H9 (cell line): ENCODE measurements at regions not wholly inside any gene's neighbourhood (a gene's known extent, or its start where the extent isn't known, plus 50 kb on each side); places are given as distances from the start of the nearest gene placed in this dataset.

Experiments
- DNase-seq: peaks from one replicate; pipeline ENCODE4 v3.0.0-alpha.2; 2017
- H2AFZ ChIP-seq: one replicate; pipeline ENCODE4 v1.6.1; 2013; ENCODE audit warnings: mild to moderate bottlenecking, low read length, control low read depth, moderate library complexity
- H2AK5ac ChIP-seq: 2 replicates; pipeline ENCODE4 v1.6.1; 2013; ENCODE audit warnings: low read length, control low read depth, mixed read lengths; ENCODE audit not compliant: insufficient read length
- H2BK120ac ChIP-seq: one replicate; pipeline ENCODE4 v1.6.1; 2013; ENCODE audit warnings: low read depth, mild to moderate bottlenecking, low read length, control low read depth, inconsistent platforms; ENCODE audit not compliant: poor library complexity, severe bottlenecking
- H2BK12ac ChIP-seq: 2 replicates; pipeline ENCODE4 v1.6.1; 2013; ENCODE audit warnings: low read length, control low read depth, mixed read lengths, low read depth; ENCODE audit not compliant: insufficient read length
- H2BK15ac ChIP-seq: 2 replicates; pipeline ENCODE4 v1.6.1; 2013; ENCODE audit warnings: low read depth, low read length, control low read depth
- H2BK20ac ChIP-seq: one replicate; pipeline ENCODE4 v1.6.1; 2013; ENCODE audit warnings: low read depth, mild to moderate bottlenecking, low read length, control low read depth, inconsistent platforms; ENCODE audit not compliant: poor library complexity, severe bottlenecking
- H2BK5ac ChIP-seq: 2 replicates; pipeline ENCODE4 v1.6.1; 2013; ENCODE audit warnings: low read length, control low read depth, mixed read lengths; ENCODE audit not compliant: insufficient read length
- H3K14ac ChIP-seq: 2 replicates; pipeline ENCODE4 v1.6.1; 2013; ENCODE audit warnings: low read length, control low read depth; ENCODE audit not compliant: insufficient read depth
- H3K18ac ChIP-seq: 2 replicates; pipeline ENCODE4 v1.6.1; 2013; ENCODE audit warnings: low read depth, mild to moderate bottlenecking, mixed read lengths, low read length, control low read depth; ENCODE audit not compliant: insufficient read length
- H3K23ac ChIP-seq: 2 replicates; pipeline ENCODE4 v1.6.1; 2013; ENCODE audit warnings: low read length, control low read depth, mixed read lengths, low read depth; ENCODE audit not compliant: insufficient read length
- H3K23me2 ChIP-seq: 2 replicates; pipeline ENCODE4 v1.6.1; 2013; ENCODE audit warnings: low read depth, mild to moderate bottlenecking, mixed read lengths, low read length, control low read depth; ENCODE audit not compliant: insufficient read length, poor library complexity, severe bottlenecking
- H3K27ac ChIP-seq: 2 replicates; pipeline ENCODE4 v1.5.1; 2013; ENCODE audit warnings: low read length, control low read depth, mixed read lengths, low read depth; ENCODE audit not compliant: insufficient read length
- H3K27me3 ChIP-seq: 2 replicates; pipeline ENCODE4 v1.6.1; 2013; ENCODE audit warnings: low read length, control low read depth, inconsistent platforms; ENCODE audit not compliant: insufficient read depth
- H3K4ac ChIP-seq: 2 replicates; pipeline ENCODE4 v1.6.1; 2013; ENCODE audit warnings: low read depth, mild to moderate bottlenecking, control low read depth, inconsistent platforms, low read length, moderate library complexity
- H3K4me1 ChIP-seq: 2 replicates; pipeline ENCODE4 v1.6.1; 2013; ENCODE audit warnings: low read length, control low read depth, inconsistent platforms; ENCODE audit not compliant: insufficient read depth
- H3K4me2 ChIP-seq: 2 replicates; pipeline ENCODE4 v1.6.1; 2013; ENCODE audit warnings: low read length, control low read depth, mixed read lengths; ENCODE audit not compliant: insufficient read length, insufficient read depth
- H3K56ac ChIP-seq: 2 replicates; pipeline ENCODE4 v1.6.1; 2013; ENCODE audit warnings: low read depth, mild to moderate bottlenecking, mixed read lengths, low read length, control low read depth; ENCODE audit not compliant: insufficient read length
- H3K79me1 ChIP-seq: 2 replicates; pipeline ENCODE4 v1.6.1; 2013; ENCODE audit warnings: low read depth, mild to moderate bottlenecking, moderate library complexity, low read length, control low read depth, inconsistent platforms; ENCODE audit not compliant: insufficient read depth, poor library complexity, severe bottlenecking
- H3K79me2 ChIP-seq: 2 replicates; pipeline ENCODE4 v1.6.1; 2013; ENCODE audit warnings: low read length, control low read depth, inconsistent platforms; ENCODE audit not compliant: insufficient read depth
- H3K9ac ChIP-seq: 2 replicates; pipeline ENCODE4 v1.6.1; 2013; ENCODE audit warnings: low read length, control low read depth, mixed read lengths; ENCODE audit not compliant: insufficient read length; ENCODE audit errors: extremely low read depth
- H3K9me3 ChIP-seq: one replicate; pipeline ENCODE4 v1.6.1; 2013; ENCODE audit warnings: low read depth, low read length, inconsistent platforms; ENCODE audit not compliant: control insufficient read depth
- H3T11ph ChIP-seq: one replicate; pipeline ENCODE4 v1.6.1; 2013; ENCODE audit warnings: mild to moderate bottlenecking, low read length, control low read depth, inconsistent platforms
- H4K20me1 ChIP-seq: one replicate; pipeline ENCODE4 v1.6.1; 2013; ENCODE audit not compliant: control insufficient read depth, insufficient read length, insufficient read depth
- H4K5ac ChIP-seq: 2 replicates; pipeline ENCODE4 v1.6.1; 2013; ENCODE audit warnings: low read depth, mild to moderate bottlenecking, mixed read lengths, low read length, control low read depth; ENCODE audit not compliant: insufficient read length
- H4K8ac ChIP-seq: replicated peaks from 2 replicates; pipeline ENCODE4 v1.6.1; 2013; ENCODE audit warnings: low read length, control low read depth, mixed read lengths, low read depth; ENCODE audit not compliant: insufficient read length
- H4K91ac ChIP-seq: 2 replicates; pipeline ENCODE4 v1.6.1; 2013; ENCODE audit warnings: low read depth, mild to moderate bottlenecking, moderate library complexity, mixed read lengths, low read length, control low read depth; ENCODE audit not compliant: insufficient read length
- H3K27ac Mint-ChIP-seq, 3 experiments: 2 replicates in 2 of 3; 3 replicates in 1 of 3; pipeline ENCODE4 v1.8.0; 2020 to 2021; ENCODE audit warnings: mixed read lengths in 3 of 3, mild to moderate bottlenecking in 1 of 3, moderate library complexity in 1 of 3
- H3K27me3 Mint-ChIP-seq: 2 replicates; pipeline ENCODE4 v1.8.0; 2021; ENCODE audit warnings: low read depth, mild to moderate bottlenecking, moderate library complexity, mixed read lengths
- H3K36me3 Mint-ChIP-seq, 3 experiments: 2 replicates in 2 of 3; 3 replicates in 1 of 3; pipeline ENCODE4 v1.8.0; 2020 to 2021; ENCODE audit warnings: low read depth in 3 of 3, mixed read lengths in 3 of 3; ENCODE audit not compliant: insufficient read depth in 1 of 3
- H3K4me1 Mint-ChIP-seq, 2 experiments: 2 replicates each; pipeline ENCODE4 v1.8.0; 2020; ENCODE audit warnings: mixed read lengths in 2 of 2
- H3K4me3 Mint-ChIP-seq, 2 experiments: 2 replicates in 1 of 2; 3 replicates in 1 of 2; pipeline ENCODE4 v1.8.0; 2020 to 2021; ENCODE audit warnings: mild to moderate bottlenecking in 2 of 2, mixed read lengths in 2 of 2, moderate library complexity in 1 of 2
- H3K9me3 Mint-ChIP-seq, 2 experiments: 2 replicates in 1 of 2; 3 replicates in 1 of 2; pipeline ENCODE4 v1.8.0; 2020; ENCODE audit warnings: mild to moderate bottlenecking in 2 of 2, mixed read lengths in 2 of 2, moderate library complexity in 1 of 2
- CTCF ChIP-seq: fragments of 200-600 bp; sonication (generic); conservative IDR thresholded peaks from 3 replicates; pipeline ENCODE4 v1.8.0; 2021; ENCODE audit warnings: antibody characterized with exemption, mild to moderate bottlenecking
- WGBS: extraction: QIAGEN DNeasy Blood & Tissue Kit; methylation state at CpG from one replicate; pipeline ENCODE4 v1.1.7; 2013; ENCODE audit warnings: missing lambda C conversion rate, low lambda C conversion rate, mixed read lengths; ENCODE audit not compliant: insufficient read length; ENCODE audit errors: extremely low coverage; 5-methylcytosine and 5-hydroxymethylcytosine counted together

- Histone ChIP-seq H3K79me1 (no peaks in the 10 kb centered on the region), H2BK5ac (no peak overlapping the region), H3K9ac (no peak overlapping the region), H4K5ac (no peak overlapping the region), H3K56ac (no peak overlapping the region), H3K9me3 (no peaks in the 10 kb centered on the region), H3K4me1 (no peaks in the 10 kb centered on the region), H2AK5ac (no peak overlapping the region), H3K18ac (no peak overlapping the region), H2BK20ac (no peak overlapping the region), H4K8ac (no peak overlapping the region), H3K79me2 (no peaks in the 10 kb centered on the region), H2AFZ (no peak overlapping the region), H3K27me3 (no peaks in the 10 kb centered on the region), H3K27ac (no peak overlapping the region), H2BK15ac (no peak overlapping the region), H4K91ac (no peak overlapping the region), H3K23ac (no peak overlapping the region), H3T11ph (no peak overlapping the region), H3K4me2 (no peak overlapping the region), H3K4ac (no peak overlapping the region), H4K20me1 (no peaks in the 10 kb centered on the region), H3K23me2 (no peaks in the 10 kb centered on the region), H2BK12ac (no peak overlapping the region), H2BK120ac (no peak overlapping the region), H3K14ac (no peak overlapping the region)
- H3K36me3 Mint-ChIP-seq = no peaks in the 10 kb centered on the region
- no peaks in the 10 kb centered on the region; a peak in 1 of 5 replicates for H3K9me3 Mint-ChIP-seq
- no peak overlapping the region for H3K4me3 Mint-ChIP-seq
- H3K27ac Mint-ChIP-seq = no peak overlapping the region
- DNase-seq = no peak
- TF ChIP-seq CTCF = no peak
- no peaks in the 10 kb centered on the region for H3K27me3 Mint-ChIP-seq
- H3K4me1 Mint-ChIP-seq = no peaks in the 10 kb centered on the region
- no CpG with 5 or more reads among the region's 1 CpG for WGBS
Measured at GRCh38 chr18:41038071-41038470, 917.0 kb upstream of the PIK3C3 start.
